Mesenchymal stem cell (in vitro differentiated cells and primary cell): ENCODE measurements at regions not wholly inside any gene's neighbourhood (a gene's known extent, or its start where the extent isn't known, plus 50 kb on each side); places are given as distances from the start of the nearest gene placed in this dataset.
"Not testable (repeated sequence)": the region's sequence is repeated elsewhere in the genome, so short reads cannot be mapped to it uniquely, and the experiment has no call there.

Experiments
- DNase-seq: peaks from one replicate; pipeline ENCODE4 v3.0.0-alpha.2; 2013
- H2AFZ ChIP-seq: one replicate; pipeline ENCODE4 v1.6.1; 2013; ENCODE audit warnings: low read depth, mild to moderate bottlenecking, control low read depth, inconsistent platforms, low read length, moderate library complexity
- H2AK5ac ChIP-seq: 2 replicates; pipeline ENCODE4 v1.6.1; 2013; ENCODE audit warnings: low read length, moderate library complexity, mild to moderate bottlenecking, inconsistent platforms; ENCODE audit not compliant: severe bottlenecking
- H2BK120ac ChIP-seq: one replicate; pipeline ENCODE4 v1.6.1; 2013; ENCODE audit warnings: low read depth, mild to moderate bottlenecking, inconsistent platforms, low read length, moderate library complexity
- H2BK12ac ChIP-seq, 2 experiments: one replicate each; pipeline ENCODE4 v1.6.1; 2013; ENCODE audit warnings: inconsistent platforms in 2 of 2, low read length in 2 of 2, mild to moderate bottlenecking in 2 of 2, moderate library complexity in 2 of 2, control low read depth in 1 of 2
- H2BK15ac ChIP-seq: one replicate; pipeline ENCODE4 v1.6.1; 2013; ENCODE audit warnings: mild to moderate bottlenecking, low read depth, inconsistent platforms; ENCODE audit not compliant: poor library complexity, severe bottlenecking
- H2BK5ac ChIP-seq: 2 replicates; pipeline ENCODE4 v1.6.1; 2013; ENCODE audit warnings: low read depth, mild to moderate bottlenecking, low read length, control low read depth, inconsistent platforms; ENCODE audit not compliant: poor library complexity, severe bottlenecking
- H3K14ac ChIP-seq, 2 experiments: one replicate each; pipeline ENCODE4 v1.6.1; 2013; ENCODE audit warnings: inconsistent platforms in 2 of 2, low read length in 2 of 2, control low read depth in 1 of 2, mild to moderate bottlenecking in 1 of 2, moderate library complexity in 1 of 2
- H3K18ac ChIP-seq, 2 experiments: one replicate each; pipeline ENCODE4 v1.6.1; 2013; ENCODE audit warnings: inconsistent platforms in 2 of 2, low read length in 2 of 2, control low read depth in 1 of 2, low read depth in 1 of 2, mild to moderate bottlenecking in 1 of 2
- H3K23ac ChIP-seq, 2 experiments: one replicate each; pipeline ENCODE4 v1.6.1; 2013; ENCODE audit warnings: inconsistent platforms in 2 of 2, low read length in 2 of 2, mild to moderate bottlenecking in 2 of 2, moderate library complexity in 2 of 2, control low read depth in 1 of 2
- H3K27ac ChIP-seq: 2 replicates; pipeline ENCODE4 v1.5.1; 2013; ENCODE audit warnings: mild to moderate bottlenecking, moderate library complexity, low read length, control low read depth, inconsistent platforms; ENCODE audit not compliant: poor library complexity, severe bottlenecking
- H3K27me3 ChIP-seq, 2 experiments: 2 replicates each; pipeline versions ENCODE4 v1.6.1 to v1.7.0; 2013; ENCODE audit warnings: low read length in 2 of 2, mild to moderate bottlenecking in 2 of 2, moderate library complexity in 2 of 2, control low read depth in 1 of 2, inconsistent platforms in 1 of 2; ENCODE audit not compliant: control insufficient read depth in 1 of 2, insufficient read depth in 1 of 2
- H3K36me3 ChIP-seq, 2 experiments: 2 replicates each; pipeline versions ENCODE4 v1.6.1 to v1.7.0; 2013; ENCODE audit warnings: low read length in 2 of 2, control low read depth in 1 of 2, inconsistent platforms in 1 of 2, low read depth in 1 of 2, mild to moderate bottlenecking in 1 of 2; ENCODE audit not compliant: insufficient read depth in 2 of 2, control insufficient read depth in 1 of 2
- H3K4ac ChIP-seq, 2 experiments: one replicate each; pipeline ENCODE4 v1.6.1; 2013; ENCODE audit warnings: inconsistent platforms in 2 of 2, low read length in 2 of 2, mild to moderate bottlenecking in 2 of 2, moderate library complexity in 2 of 2, control low read depth in 1 of 2, low read depth in 1 of 2
- H3K4me1 ChIP-seq: 2 replicates; pipeline ENCODE4 v1.6.1; 2013; ENCODE audit warnings: low read depth, low read length, control low read depth; ENCODE audit not compliant: control insufficient read depth, insufficient read depth
- H3K4me2 ChIP-seq: 2 replicates; pipeline ENCODE4 v1.6.1; 2013; ENCODE audit warnings: low read length, mild to moderate bottlenecking, inconsistent platforms; ENCODE audit not compliant: poor library complexity, severe bottlenecking
- H3K4me3 ChIP-seq, 2 experiments: 2 replicates each; pipeline versions ENCODE4 v1.5.1 to v1.7.0; 2013; ENCODE audit warnings: low read length in 2 of 2, mild to moderate bottlenecking in 2 of 2, control low read depth in 1 of 2, low read depth in 1 of 2; ENCODE audit not compliant: insufficient read depth in 1 of 2
- H3K79me1 ChIP-seq: replicated peaks from 2 replicates; pipeline ENCODE4 v1.6.1; 2013; ENCODE audit warnings: mild to moderate bottlenecking, control low read depth, low read length, inconsistent platforms; ENCODE audit not compliant: poor library complexity, severe bottlenecking
- H3K9ac ChIP-seq: 2 replicates; pipeline ENCODE4 v1.7.0; 2013; ENCODE audit warnings: mild to moderate bottlenecking, low read length, moderate library complexity
- H3K9me3 ChIP-seq: 2 replicates; pipeline ENCODE4 v1.7.0; 2013; ENCODE audit warnings: mild to moderate bottlenecking, low read length; ENCODE audit not compliant: control insufficient read depth
- H4K8ac ChIP-seq: one replicate; pipeline ENCODE4 v1.6.1; 2013; ENCODE audit warnings: inconsistent platforms, mild to moderate bottlenecking, low read length, moderate library complexity
- H4K91ac ChIP-seq: one replicate; pipeline ENCODE4 v1.6.1; 2013; ENCODE audit warnings: mild to moderate bottlenecking, low read length, inconsistent platforms
- WGBS: methylation state at CpG from one replicate; pipeline ENCODE4 v1.1.7; 2013; ENCODE audit warnings: mixed read lengths; 5-methylcytosine and 5-hydroxymethylcytosine counted together

DNA sequence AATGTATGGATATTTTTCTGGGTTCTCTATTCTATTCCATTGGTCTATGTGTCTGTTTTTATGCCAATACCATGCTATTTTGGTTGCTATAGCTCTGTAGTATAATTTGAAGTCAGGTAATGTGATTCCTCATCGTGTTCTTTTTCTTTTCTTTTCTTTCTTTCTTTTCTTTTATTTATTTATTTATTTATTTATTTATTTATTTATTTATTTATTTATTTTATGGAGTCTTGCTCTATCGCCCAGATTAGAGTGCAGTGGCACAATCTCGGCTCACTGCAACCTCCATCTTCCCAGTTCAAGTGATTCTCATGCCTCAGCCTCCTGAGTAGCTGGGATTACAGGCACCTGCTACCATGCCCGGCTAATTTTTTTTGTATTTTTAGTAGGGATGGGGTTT is 315.2 kb downstream of the SV2B start:
- not testable (repeated sequence) for H2BK5ac ChIP-seq, DNase-seq, H3K79me1 ChIP-seq, H2BK15ac ChIP-seq, H2BK12ac ChIP-seq, H3K4me2 ChIP-seq, H3K9me3 ChIP-seq, H3K23ac ChIP-seq, H2BK120ac ChIP-seq, H3K27ac ChIP-seq, H3K27me3 ChIP-seq, H3K4ac ChIP-seq, H4K8ac ChIP-seq, H2AFZ ChIP-seq, H2AK5ac ChIP-seq, H3K36me3 ChIP-seq, H3K18ac ChIP-seq, H3K9ac ChIP-seq, H3K4me1 ChIP-seq, H4K91ac ChIP-seq, H3K4me3 ChIP-seq, H3K14ac ChIP-seq
- WGBS, result 62% methylated on average over 3 of the region's 4 CpGs

DNA sequence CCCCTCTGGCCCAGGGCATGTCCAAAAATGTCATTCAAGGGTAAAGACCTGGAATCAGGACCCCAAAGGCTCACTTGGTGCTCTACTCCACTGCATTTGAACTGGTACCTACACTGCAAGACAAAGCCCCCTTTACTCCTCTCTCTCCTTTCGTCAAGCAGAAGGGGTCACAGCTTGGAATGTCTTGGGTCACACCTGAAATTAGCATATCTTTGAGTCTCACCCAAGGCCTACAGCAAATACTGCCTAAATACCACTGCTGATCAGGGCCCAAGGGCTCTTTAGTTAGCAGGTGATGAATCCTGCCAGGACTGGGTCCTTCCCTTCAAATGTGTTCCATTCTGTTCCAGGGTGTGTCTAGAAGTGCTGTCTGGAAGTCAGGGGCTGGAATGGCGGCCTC is 320.6 kb downstream of the SV2B start:
- no peak overlapping the region for H3K23ac ChIP-seq
- no peak overlapping the region for H2AFZ ChIP-seq
- no peaks in the 10 kb centered on the region for H3K4me1 ChIP-seq
- H3K4ac ChIP-seq, result no peak overlapping the region
- no peaks in the 10 kb centered on the region for H3K79me1 ChIP-seq
- H4K91ac ChIP-seq, result no peak overlapping the region
- no peak for DNase-seq
- no peak overlapping the region for H3K27ac ChIP-seq
- H3K9me3 ChIP-seq, result peaks cover 3% of the 10 kb centered on the region
- H4K8ac ChIP-seq, result no peak overlapping the region
- H3K27me3 ChIP-seq, result no peaks in the 10 kb centered on the region
- no peak overlapping the region for H2BK120ac ChIP-seq
- WGBS, result 34% methylated on average over 2 of the region's 2 CpGs
- H2AK5ac ChIP-seq, result no peak overlapping the region
- H3K18ac ChIP-seq, result no peak overlapping the region
- no peak overlapping the region for H2BK5ac ChIP-seq
- no peak overlapping the region for H2BK12ac ChIP-seq
- H2BK15ac ChIP-seq, result no peak overlapping the region
- no peak overlapping the region for H3K4me2 ChIP-seq
- H3K4me3 ChIP-seq, result no peak overlapping the region
- no peak overlapping the region for H3K14ac ChIP-seq
- H3K9ac ChIP-seq, result no peak overlapping the region
- H3K36me3 ChIP-seq, result no peaks in the 10 kb centered on the region

DNA sequence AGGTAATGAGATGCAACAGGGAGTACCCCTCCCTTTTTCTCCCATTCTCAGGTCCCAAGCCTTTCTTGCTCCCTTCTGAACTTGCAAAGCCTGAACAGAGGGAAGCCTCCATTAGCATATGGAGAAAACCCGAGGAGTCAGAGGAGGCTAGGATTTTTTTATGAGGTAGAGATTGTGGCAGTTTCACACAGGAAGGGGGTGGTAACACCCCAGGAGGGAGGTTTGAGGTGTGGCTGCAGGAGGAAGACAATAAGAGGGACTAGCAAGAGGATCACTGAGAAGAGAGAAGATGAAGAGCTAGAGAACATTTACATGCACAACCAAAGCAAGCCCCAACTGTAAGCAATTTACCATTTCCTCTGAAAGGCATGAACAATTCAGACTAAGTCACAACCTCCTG is 322.7 kb downstream of the SV2B start:
- H3K4me3 ChIP-seq, result no peak overlapping the region
- H3K4ac ChIP-seq, result no peak overlapping the region
- no peak overlapping the region for H2BK5ac ChIP-seq
- H4K8ac ChIP-seq, result no peak overlapping the region
- no peak for DNase-seq
- H3K14ac ChIP-seq, result no peak overlapping the region
- H3K23ac ChIP-seq, result no peak overlapping the region
- H2BK120ac ChIP-seq, result no peak overlapping the region
- H3K4me2 ChIP-seq, result no peak overlapping the region
- H2BK15ac ChIP-seq, result no peak overlapping the region
- peaks cover 6% of the 10 kb centered on the region for H3K9me3 ChIP-seq
- no peaks in the 10 kb centered on the region for H3K79me1 ChIP-seq
- H3K4me1 ChIP-seq, result no peaks in the 10 kb centered on the region
- H2AK5ac ChIP-seq, result no peak overlapping the region
- no peak overlapping the region for H2AFZ ChIP-seq
- H3K27me3 ChIP-seq, result no peaks in the 10 kb centered on the region
- no peak overlapping the region for H3K18ac ChIP-seq
- 4% methylated on average over 1 of the region's 1 CpG for WGBS
- H3K27ac ChIP-seq, result no peak overlapping the region
- H3K36me3 ChIP-seq, result no peaks in the 10 kb centered on the region
- no peak overlapping the region for H3K9ac ChIP-seq
- H4K91ac ChIP-seq, result no peak overlapping the region
- no peak overlapping the region for H2BK12ac ChIP-seq

DNA sequence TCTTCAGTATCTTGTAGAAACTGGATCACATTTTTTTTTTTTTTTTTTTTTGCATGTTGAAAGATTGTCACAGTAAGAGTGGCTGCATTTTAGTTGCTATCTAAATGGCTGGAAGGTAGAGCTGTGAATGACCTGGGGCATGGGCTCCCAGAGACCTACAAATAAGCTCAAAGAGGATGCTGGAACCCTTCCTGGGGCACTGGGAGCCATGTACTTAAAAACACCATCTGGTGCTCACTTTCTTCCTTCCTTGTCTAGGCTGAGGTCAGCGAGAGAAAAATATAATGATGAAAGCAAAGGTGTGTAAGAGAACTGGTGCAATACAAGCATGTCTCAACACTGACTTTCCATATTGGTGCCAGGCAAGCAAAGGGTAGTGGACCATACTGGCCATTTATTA is 323.9 kb downstream of the SV2B start:
- no peak overlapping the region for H3K9ac ChIP-seq
- no peaks in the 10 kb centered on the region for H3K27me3 ChIP-seq
- no peak overlapping the region for H2BK5ac ChIP-seq
- no peak overlapping the region for H3K18ac ChIP-seq
- no peak overlapping the region for H3K4ac ChIP-seq
- no peak for DNase-seq
- no peak overlapping the region for H2BK12ac ChIP-seq
- WGBS, result no CpG with 5 or more reads among the region's 1 CpG
- H4K8ac ChIP-seq, result no peak overlapping the region
- no peak overlapping the region for H2BK120ac ChIP-seq
- no peaks in the 10 kb centered on the region for H3K36me3 ChIP-seq
- H3K14ac ChIP-seq, result no peak overlapping the region
- H4K91ac ChIP-seq, result no peak overlapping the region
- no peak overlapping the region for H2BK15ac ChIP-seq
- H3K4me3 ChIP-seq, result no peak overlapping the region
- H3K9me3 ChIP-seq, result peaks cover 6% of the 10 kb centered on the region
- H2AK5ac ChIP-seq, result no peak overlapping the region
- no peak overlapping the region for H3K23ac ChIP-seq
- H3K27ac ChIP-seq, result no peak overlapping the region
- no peak overlapping the region for H2AFZ ChIP-seq
- no peaks in the 10 kb centered on the region for H3K4me1 ChIP-seq
- H3K79me1 ChIP-seq, result no peaks in the 10 kb centered on the region
- no peak overlapping the region for H3K4me2 ChIP-seq
